A673 (cell line): ENCODE measurements at regions not wholly inside any gene's neighbourhood (a gene's known extent, or its start where the extent isn't known, plus 50 kb on each side); places are given as distances from the start of the nearest gene placed in this dataset.

Experiments used
- EZH2 ChIP-seq: fragments of 200-600 bp; sonication (generic); IDR thresholded peaks from 2 replicates; pipeline ENCODE4 v1.6.1; 2017; ENCODE audit warnings: borderline replicate concordance, low read depth, mild to moderate bottlenecking, mixed read lengths, antibody characterized with exemption, low read length; ENCODE audit not compliant: poor library complexity, severe bottlenecking
- TF ChIP-seq, protein P1 (sequence below): fragments of 300-800, 200-600 bp; sonication (generic); conservative IDR thresholded peaks from 2 replicates; pipeline ENCODE4 v1.5.1; 2017; ENCODE audit warnings: low read depth, mild to moderate bottlenecking, antibody characterized with exemption, low read length, moderate library complexity, mixed read lengths

DNA sequence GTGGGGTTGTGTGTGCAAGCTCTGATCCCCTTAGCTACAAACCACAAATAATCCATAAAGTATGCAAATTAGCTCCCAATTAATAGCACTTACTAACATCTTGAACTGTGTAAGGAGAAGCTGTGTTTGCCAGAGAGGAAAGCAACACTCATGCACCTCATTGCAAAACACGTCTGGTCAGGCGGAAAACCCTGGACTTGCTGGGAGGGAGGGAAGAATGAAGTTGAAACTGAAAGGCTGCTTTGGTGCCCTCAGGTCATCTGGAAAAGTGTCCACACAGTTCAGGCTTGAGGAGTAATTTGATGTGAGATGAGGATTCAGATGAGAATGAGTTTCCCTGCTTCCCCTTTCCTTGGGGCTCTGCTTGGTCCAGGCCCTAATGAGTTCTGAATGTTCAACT lies 185.5 kb upstream of the ANKRD28 start:
- TF ChIP-seq, protein P1, sequence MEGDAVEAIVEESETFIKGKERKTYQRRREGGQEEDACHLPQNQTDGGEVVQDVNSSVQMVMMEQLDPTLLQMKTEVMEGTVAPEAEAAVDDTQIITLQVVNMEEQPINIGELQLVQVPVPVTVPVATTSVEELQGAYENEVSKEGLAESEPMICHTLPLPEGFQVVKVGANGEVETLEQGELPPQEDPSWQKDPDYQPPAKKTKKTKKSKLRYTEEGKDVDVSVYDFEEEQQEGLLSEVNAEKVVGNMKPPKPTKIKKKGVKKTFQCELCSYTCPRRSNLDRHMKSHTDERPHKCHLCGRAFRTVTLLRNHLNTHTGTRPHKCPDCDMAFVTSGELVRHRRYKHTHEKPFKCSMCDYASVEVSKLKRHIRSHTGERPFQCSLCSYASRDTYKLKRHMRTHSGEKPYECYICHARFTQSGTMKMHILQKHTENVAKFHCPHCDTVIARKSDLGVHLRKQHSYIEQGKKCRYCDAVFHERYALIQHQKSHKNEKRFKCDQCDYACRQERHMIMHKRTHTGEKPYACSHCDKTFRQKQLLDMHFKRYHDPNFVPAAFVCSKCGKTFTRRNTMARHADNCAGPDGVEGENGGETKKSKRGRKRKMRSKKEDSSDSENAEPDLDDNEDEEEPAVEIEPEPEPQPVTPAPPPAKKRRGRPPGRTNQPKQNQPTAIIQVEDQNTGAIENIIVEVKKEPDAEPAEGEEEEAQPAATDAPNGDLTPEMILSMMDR, result no peak
- no peak for TF ChIP-seq EZH2
